ENCODE measurements at regions not wholly inside any gene's neighbourhood (a gene's known extent, or its start where the extent isn't known, plus 50 kb on each side); places are given as distances from the start of the nearest gene placed in this dataset.

DNA sequence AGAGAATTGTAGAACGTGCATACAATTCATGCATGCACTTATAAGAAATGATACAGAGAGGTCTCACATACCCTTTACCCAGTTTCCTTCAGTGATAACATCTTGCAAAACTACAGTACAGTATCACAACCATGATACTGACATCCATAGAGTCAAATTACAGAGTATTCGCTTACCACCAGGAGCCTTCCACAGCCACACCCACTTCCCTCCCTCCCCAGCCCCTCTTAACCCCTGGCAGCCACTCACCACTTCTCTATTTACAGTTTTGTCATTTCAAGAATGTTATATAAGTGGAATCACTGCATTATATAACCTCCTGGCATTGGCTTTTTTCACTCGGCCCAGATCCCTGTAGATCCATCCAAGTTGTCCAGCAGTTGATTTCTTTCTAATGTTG lies 143.8 kb downstream of the ZNF248 start:
- WGBS (ENCODE audit: extremely low coverage, insufficient coverage, low lambda C conversion rate): no CpG with 5 or more reads among the region's 3 CpGs
- Histone ChIP-seq H3K79me2 (ENCODE audit: control insufficient read depth, insufficient read depth, low read length) (no peaks in the 10 kb centered on the region), H2BK15ac (replicated peaks; ENCODE audit: low read depth) (no peak overlapping the region), H3K56ac (ENCODE audit: low read length) (no peak overlapping the region), H2AK5ac (ENCODE audit: low read length) (no peak overlapping the region), H3K23ac (ENCODE audit: low read length) (no peak overlapping the region), H3K4me2 (ENCODE audit: low read length) (no peak overlapping the region), H3K27ac (ENCODE audit: low read depth, low read length) (no peak overlapping the region), H2BK5ac (ENCODE audit: low read length) (no peak overlapping the region), H3K4ac (ENCODE audit: low read depth, low read length) (no peak overlapping the region), H4K5ac (ENCODE audit: low read length) (no peak overlapping the region), H3K9ac (ENCODE audit: low read length) (no peak overlapping the region), H3K18ac (ENCODE audit: low read length) (no peak overlapping the region), H3K27me3 (ENCODE audit: insufficient read depth, low read length, poor library complexity) (no peaks in the 10 kb centered on the region), H3K4me3 (ENCODE audit: low read length) (no peak overlapping the region), H3K4me1 (ENCODE audit: control insufficient read depth, low read depth, low read length) (no peaks in the 10 kb centered on the region), H3K36me3 (ENCODE audit: control insufficient read depth, insufficient read depth, low read length) (no peaks in the 10 kb centered on the region), H4K8ac (ENCODE audit: low read depth, low read length) (no peak overlapping the region), H2BK120ac (ENCODE audit: low read depth, low read length) (no peak overlapping the region), H3K79me1 (ENCODE audit: low read length) (no peaks in the 10 kb centered on the region)
- no peak for DNase-seq

DNA sequence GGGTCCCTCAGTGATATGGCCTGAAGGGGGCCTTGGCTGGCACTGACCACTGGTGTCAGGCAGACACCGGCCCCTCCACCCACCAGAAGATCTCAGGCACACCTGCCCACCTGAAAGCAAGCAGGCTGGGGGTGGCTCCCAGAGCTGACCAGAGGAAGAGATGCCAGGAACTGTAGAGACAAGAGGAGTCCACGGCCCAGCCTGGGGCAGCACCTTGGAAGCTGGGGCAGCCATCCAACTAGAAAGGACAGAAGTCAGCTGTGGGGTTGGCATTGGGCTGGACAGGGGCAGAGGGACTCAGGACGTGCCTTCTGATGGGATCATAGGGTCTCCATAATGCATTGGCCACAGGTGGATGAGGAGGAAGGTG lies 144.3 kb downstream of the ZNF248 start:
- H2BK5ac ChIP-seq (ENCODE audit: low read length): no peak overlapping the region

GRCh38 chr10:37712489-37713131 lies 144.8 kb downstream of the ZNF248 start:
- Histone ChIP-seq H3K23ac (ENCODE audit: low read length) (no peak overlapping the region), H3K4me1 (ENCODE audit: control insufficient read depth, low read depth, low read length) (no peaks in the 10 kb centered on the region), H3K79me1 (ENCODE audit: low read length) (no peaks in the 10 kb centered on the region), H2BK120ac (ENCODE audit: low read depth, low read length) (no peak overlapping the region), H3K4ac (ENCODE audit: low read depth, low read length) (no peak overlapping the region), H3K27ac (ENCODE audit: low read depth, low read length) (no peak overlapping the region), H2AK5ac (ENCODE audit: low read length) (no peak overlapping the region), H3K79me2 (ENCODE audit: control insufficient read depth, insufficient read depth, low read length) (no peaks in the 10 kb centered on the region), H3K18ac (ENCODE audit: low read length) (no peak overlapping the region), H2BK5ac (ENCODE audit: low read length) (no peak overlapping the region), H2BK15ac (replicated peaks; ENCODE audit: low read depth) (no peak overlapping the region), H4K5ac (ENCODE audit: low read length) (no peak overlapping the region), H3K56ac (ENCODE audit: low read length) (no peak overlapping the region), H3K27me3 (ENCODE audit: insufficient read depth, low read length, poor library complexity) (no peaks in the 10 kb centered on the region), H3K36me3 (ENCODE audit: control insufficient read depth, insufficient read depth, low read length) (no peaks in the 10 kb centered on the region), H4K8ac (ENCODE audit: low read depth, low read length) (no peak overlapping the region), H3K4me2 (ENCODE audit: low read length) (no peak overlapping the region), H3K9ac (ENCODE audit: low read length) (no peak overlapping the region), H3K4me3 (ENCODE audit: low read length) (no peak overlapping the region)
- DNase-seq: no peak
- no CpG with 5 or more reads among the region's 4 CpGs for WGBS (ENCODE audit: extremely low coverage, insufficient coverage, low lambda C conversion rate)

More for the DNA sequence above, 144.3 kb downstream of the ZNF248 start:
- Histone ChIP-seq H3K79me2 (ENCODE audit: control insufficient read depth, insufficient read depth, low read length) (no peaks in the 10 kb centered on the region), H3K27ac (ENCODE audit: low read depth, low read length) (no peak overlapping the region), H2BK15ac (replicated peaks; ENCODE audit: low read depth) (no peak overlapping the region), H3K4me1 (ENCODE audit: control insufficient read depth, low read depth, low read length) (no peaks in the 10 kb centered on the region), H2BK120ac (ENCODE audit: low read depth, low read length) (no peak overlapping the region), H3K36me3 (ENCODE audit: control insufficient read depth, insufficient read depth, low read length) (no peaks in the 10 kb centered on the region), H4K8ac (ENCODE audit: low read depth, low read length) (no peak overlapping the region), H3K23ac (ENCODE audit: low read length) (no peak overlapping the region), H4K5ac (ENCODE audit: low read length) (no peak overlapping the region), H3K4ac (ENCODE audit: low read depth, low read length) (no peak overlapping the region), H3K56ac (ENCODE audit: low read length) (no peak overlapping the region), H3K4me2 (ENCODE audit: low read length) (no peak overlapping the region), H3K4me3 (ENCODE audit: low read length) (no peak overlapping the region), H3K9ac (ENCODE audit: low read length) (no peak overlapping the region), H2AK5ac (ENCODE audit: low read length) (no peak overlapping the region), H3K18ac (ENCODE audit: low read length) (no peak overlapping the region), H3K79me1 (ENCODE audit: low read length) (no peaks in the 10 kb centered on the region), H3K27me3 (ENCODE audit: insufficient read depth, low read length, poor library complexity) (no peaks in the 10 kb centered on the region)
- DNase-seq: no peak
- WGBS (ENCODE audit: extremely low coverage, insufficient coverage, low lambda C conversion rate): no CpG with 5 or more reads among the region's 3 CpGs

DNA sequence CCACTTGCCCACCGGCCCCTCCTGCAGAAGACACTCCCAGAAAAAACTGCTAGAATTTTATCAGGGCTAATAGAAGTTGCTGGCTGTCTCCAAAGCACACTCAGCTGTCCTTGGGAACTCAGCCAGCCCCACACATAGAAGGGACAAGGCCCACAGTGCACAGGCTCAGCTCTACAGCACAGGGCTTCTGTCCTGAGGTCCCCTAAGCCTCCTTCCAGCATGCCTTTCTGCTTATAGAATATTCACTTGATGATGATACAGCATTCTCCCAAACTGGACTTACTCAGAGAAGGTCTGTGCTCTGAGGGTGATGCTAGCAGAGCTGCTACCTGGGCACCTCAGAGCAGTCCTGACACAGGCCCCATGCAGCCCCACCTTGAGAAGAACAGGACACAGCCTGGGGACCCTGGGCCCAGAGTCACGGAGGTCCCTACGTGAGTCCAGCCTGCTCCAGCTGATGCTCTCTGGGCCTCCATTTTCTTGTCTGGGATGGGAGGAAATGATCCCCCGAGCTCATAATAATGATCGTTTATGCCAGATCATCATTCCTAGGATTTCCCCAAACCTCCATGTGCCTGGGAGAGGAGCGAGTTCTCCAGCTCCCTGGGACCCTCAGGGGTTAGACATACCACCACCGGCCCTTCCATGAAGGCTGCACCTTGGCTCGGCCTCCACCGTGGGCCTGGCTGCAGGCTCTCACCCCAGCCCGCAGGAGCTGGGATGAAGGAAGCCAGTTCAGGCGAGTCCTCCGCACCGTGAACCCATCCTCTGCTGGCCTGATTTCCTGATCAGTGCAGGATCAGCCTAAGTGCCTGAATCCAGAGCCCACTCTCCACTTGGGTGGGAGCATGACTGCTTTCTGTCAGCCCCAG lies 145.6 kb downstream of the ZNF248 start:
- no peak for DNase-seq
- Histone ChIP-seq H3K23ac (ENCODE audit: low read length) (no peak overlapping the region), H4K5ac (ENCODE audit: low read length) (no peak overlapping the region), H3K27me3 (ENCODE audit: insufficient read depth, low read length, poor library complexity) (no peaks in the 10 kb centered on the region), H2BK5ac (ENCODE audit: low read length) (no peak overlapping the region), H2BK120ac (ENCODE audit: low read depth, low read length) (no peak overlapping the region), H3K79me2 (ENCODE audit: control insufficient read depth, insufficient read depth, low read length) (no peaks in the 10 kb centered on the region), H3K4me1 (ENCODE audit: control insufficient read depth, low read depth, low read length) (no peaks in the 10 kb centered on the region), H3K79me1 (ENCODE audit: low read length) (no peaks in the 10 kb centered on the region), H2BK15ac (replicated peaks; ENCODE audit: low read depth) (no peak overlapping the region), H3K56ac (ENCODE audit: low read length) (no peak overlapping the region), H3K18ac (ENCODE audit: low read length) (no peak overlapping the region), H3K27ac (ENCODE audit: low read depth, low read length) (no peak overlapping the region), H3K9ac (ENCODE audit: low read length) (no peak overlapping the region), H3K36me3 (ENCODE audit: control insufficient read depth, insufficient read depth, low read length) (no peaks in the 10 kb centered on the region), H2AK5ac (ENCODE audit: low read length) (no peak overlapping the region), H3K4ac (ENCODE audit: low read depth, low read length) (no peak overlapping the region), H3K4me3 (ENCODE audit: low read length) (no peak overlapping the region), H4K8ac (ENCODE audit: low read depth, low read length) (no peak overlapping the region), H3K4me2 (ENCODE audit: low read length) (no peak overlapping the region)
- WGBS (ENCODE audit: extremely low coverage, insufficient coverage, low lambda C conversion rate): no CpG with 5 or more reads among the region's 13 CpGs

DNA sequence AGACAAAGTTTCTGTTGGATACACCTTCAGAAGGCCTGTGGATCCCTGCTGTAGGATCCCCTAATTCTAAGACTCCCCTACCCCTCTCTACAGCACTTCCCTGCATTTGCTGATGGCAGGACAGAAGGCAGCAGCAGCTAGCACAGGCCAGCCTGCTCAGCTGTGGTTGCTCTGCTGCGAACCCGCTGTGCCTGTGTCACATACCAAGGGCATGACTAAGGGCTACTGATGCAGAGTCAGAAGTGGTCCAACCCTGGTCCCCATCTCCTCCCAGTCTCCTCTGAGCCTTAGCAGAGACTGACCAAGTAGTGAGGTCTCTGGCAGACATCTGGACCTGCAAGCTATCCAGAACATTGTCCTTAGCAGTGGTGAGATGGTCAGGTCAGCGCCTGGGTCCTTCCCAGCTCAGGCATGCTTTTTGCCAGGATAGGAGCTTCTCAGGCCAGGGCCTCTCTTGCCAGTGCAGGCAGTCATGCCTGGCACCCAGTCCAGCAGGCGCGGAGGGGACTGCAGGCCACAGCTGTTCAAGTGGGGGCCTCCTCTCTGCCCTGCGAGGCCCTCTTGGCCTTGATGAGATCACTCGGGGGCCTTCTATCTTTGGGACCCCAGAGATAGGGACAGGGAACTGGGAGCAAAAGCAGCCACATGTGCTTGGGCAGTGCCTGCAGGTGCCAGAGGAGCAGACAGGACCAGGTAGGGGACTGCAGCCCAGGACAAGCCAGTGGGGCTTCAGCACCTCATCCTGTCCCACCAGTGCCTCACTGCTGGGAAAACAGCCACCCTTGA lies 146.4 kb downstream of the ZNF248 start:
- Histone ChIP-seq H2BK120ac (ENCODE audit: low read depth, low read length) (no peak overlapping the region), H4K8ac (ENCODE audit: low read depth, low read length) (no peak overlapping the region), H3K79me1 (ENCODE audit: low read length) (no peaks in the 10 kb centered on the region), H2BK15ac (replicated peaks; ENCODE audit: low read depth) (no peak overlapping the region), H2BK5ac (ENCODE audit: low read length) (no peak overlapping the region), H3K4me2 (ENCODE audit: low read length) (no peak overlapping the region), H3K9ac (ENCODE audit: low read length) (no peak overlapping the region), H3K27me3 (ENCODE audit: insufficient read depth, low read length, poor library complexity) (no peaks in the 10 kb centered on the region), H3K18ac (ENCODE audit: low read length) (no peak overlapping the region), H2AK5ac (ENCODE audit: low read length) (no peak overlapping the region), H3K36me3 (ENCODE audit: control insufficient read depth, insufficient read depth, low read length) (no peaks in the 10 kb centered on the region), H3K4me3 (ENCODE audit: low read length) (no peak overlapping the region), H3K79me2 (ENCODE audit: control insufficient read depth, insufficient read depth, low read length) (no peaks in the 10 kb centered on the region), H4K5ac (ENCODE audit: low read length) (no peak overlapping the region), H3K4me1 (ENCODE audit: control insufficient read depth, low read depth, low read length) (no peaks in the 10 kb centered on the region), H3K23ac (ENCODE audit: low read length) (no peak overlapping the region), H3K27ac (ENCODE audit: low read depth, low read length) (no peak overlapping the region), H3K56ac (ENCODE audit: low read length) (no peak overlapping the region), H3K4ac (ENCODE audit: low read depth, low read length) (no peak overlapping the region)
- WGBS (ENCODE audit: extremely low coverage, insufficient coverage, low lambda C conversion rate): no CpG with 5 or more reads among the region's 7 CpGs
- DNase-seq: no peak

All from mesendoderm (in vitro differentiated cells).